Keratinocyte (primary cell): ENCODE measurements at regions not wholly inside any gene's neighbourhood (a gene's known extent, or its start where the extent isn't known, plus 50 kb on each side); places are given as distances from the start of the nearest gene placed in this dataset.

Experiments
- CTCF ChIP-seq, 3 experiments: IDR thresholded peaks in 1 of 3; conservative IDR thresholded peaks in 1 of 3; optimal IDR thresholded peaks in 1 of 3; 2 replicates in 2 of 3; 3 replicates in 1 of 3; pipeline versions ENCODE3 to v1.5.1; 2011; ENCODE audit warnings: low read length in 3 of 3, mild to moderate bottlenecking in 3 of 3, moderate library complexity in 2 of 3, control low read depth in 1 of 3, inconsistent platforms in 1 of 3; ENCODE audit not compliant: insufficient read depth in 2 of 3; ENCODE audit errors: extremely low read depth in 1 of 3
- EZH2 ChIP-seq: IDR thresholded peaks from one replicate; pipeline ENCODE4 v1.6.1; 2012; ENCODE audit warnings: inconsistent platforms, mild to moderate bottlenecking, low read length, moderate library complexity

- no peak for TF ChIP-seq CTCF (optimal IDR thresholded peaks at IDR 0.05 in 1 of 3, IDR thresholded peaks at IDR 0.05 in 1 of 3, conservative IDR thresholded peaks at IDR 0.05 in 1 of 3; ENCODE audit: extremely low read depth in 1 of 3, insufficient read depth in 2 of 3, low read length in 3 of 3)
- no peak for TF ChIP-seq EZH2
Measured at GRCh38 chr10:44516891-44517290, 132.0 kb upstream of the CXCL12 start.
